ENCODE measurements at regions not wholly inside any gene's neighbourhood (a gene's known extent, or its start where the extent isn't known, plus 50 kb on each side); places are given as distances from the start of the nearest gene placed in this dataset.

- no peak for DNase-seq
Observed at GRCh38 chr1:81613803-81614202, 186.9 kb upstream of the ADGRL2 start.

- no peak for DNase-seq
Observed at GRCh38 chr1:81607924-81608323, 192.8 kb upstream of the ADGRL2 start.

GRCh38 chr1:81607086-81607485 is 193.6 kb upstream of the ADGRL2 start:
- no peak for DNase-seq

- no peak for DNase-seq
Observed at GRCh38 chr1:81606656-81607055, 194.1 kb upstream of the ADGRL2 start.

GRCh38 chr1:81605023-81605422 is 195.7 kb upstream of the ADGRL2 start:
- no peak for DNase-seq

- no peak for DNase-seq
Observed at GRCh38 chr1:81600878-81601622, 199.7 kb upstream of the ADGRL2 start.

- DNase-seq, result no peak
Observed at GRCh38 chr1:81600363-81600762, 200.4 kb upstream of the ADGRL2 start.

GRCh38 chr1:81598623-81599022 is 202.1 kb upstream of the ADGRL2 start:
- DNase-seq, result no peak

GRCh38 chr1:81597720-81598426 is 202.9 kb upstream of the ADGRL2 start:
- DNase-seq, result no peak

GRCh38 chr1:81596341-81596740 is 204.4 kb upstream of the ADGRL2 start:
- DNase-seq, result no peak

GRCh38 chr1:81594206-81594605 is 206.5 kb upstream of the ADGRL2 start:
- DNase-seq, result no peak

GRCh38 chr1:81592233-81592632 is 208.5 kb upstream of the ADGRL2 start:
- DNase-seq, result no peak

- no peak for DNase-seq
Observed at GRCh38 chr1:81590171-81590570, 210.6 kb upstream of the ADGRL2 start.

GRCh38 chr1:81588149-81588548 is 212.6 kb upstream of the ADGRL2 start:
- DNase-seq, result no peak

GRCh38 chr1:81587426-81587825 is 213.3 kb upstream of the ADGRL2 start:
- DNase-seq, result no peak

- DNase-seq, result no peak
Observed at GRCh38 chr1:81585371-81585770, 215.4 kb upstream of the ADGRL2 start.

- no peak for DNase-seq
Observed at GRCh38 chr1:81584398-81584797, 216.3 kb upstream of the ADGRL2 start.

GRCh38 chr1:81583878-81584277 is 216.9 kb upstream of the ADGRL2 start:
- no peak for DNase-seq

GRCh38 chr1:81582467-81582986 is 218.2 kb upstream of the ADGRL2 start:
- no peak for DNase-seq

- no peak for DNase-seq
Observed at GRCh38 chr1:81578867-81579266, 221.9 kb upstream of the ADGRL2 start.

GRCh38 chr1:81577004-81577697 is 223.6 kb upstream of the ADGRL2 start:
- DNase-seq, result no peak

- DNase-seq, result no peak
Observed at GRCh38 chr1:81574408-81574807, 226.3 kb upstream of the ADGRL2 start.

GRCh38 chr1:81573458-81573857 is 227.3 kb upstream of the ADGRL2 start:
- no peak for DNase-seq

GRCh38 chr1:81571946-81572345 is 228.8 kb upstream of the ADGRL2 start:
- DNase-seq, result no peak

All from femur (tissue), 1 donor.